NCI-H69 (cell line): ENCODE measurements at regions not wholly inside any gene's neighbourhood (a gene's known extent, or its start where the extent isn't known, plus 50 kb on each side); places are given as distances from the start of the nearest gene placed in this dataset.
"Not testable (repeated sequence)": the region's sequence is repeated elsewhere in the genome, so short reads cannot be mapped to it uniquely, and the experiment has no call there.

Experiments
- DNase-seq: peaks from one replicate; lab custom pipeline; 2025; lab: John Stamatoyannopoulos, UW

GRCh38 chr1:102529446-102529845, 532.7 kb upstream of the OLFM3 start:
- no peak for DNase-seq

DNA sequence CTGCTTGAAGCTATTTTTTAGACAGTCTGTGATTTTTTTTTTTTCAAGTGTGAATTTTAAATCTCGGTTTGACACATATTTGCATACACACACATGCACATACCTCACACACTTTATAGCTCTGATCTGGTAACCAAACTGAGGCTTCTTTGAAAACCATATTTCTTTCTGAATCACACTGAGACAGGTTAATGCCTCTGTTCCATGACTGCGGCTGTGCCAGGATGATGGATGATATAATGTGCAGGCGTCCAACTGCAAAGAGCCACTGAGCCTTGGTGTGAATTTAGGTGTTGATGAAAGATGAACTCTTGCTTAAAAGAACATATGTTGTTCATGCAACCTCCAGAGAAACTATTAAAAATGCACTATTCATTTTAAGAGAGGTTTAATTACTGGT, 504.0 kb upstream of the OLFM3 start:
- peak; percentile 79 for DNase-seq

- DNase-seq, result no peak
Measured at GRCh38 chr1:102498929-102499328, 502.2 kb upstream of the OLFM3 start.

GRCh38 chr1:102497810-102498209, 501.1 kb upstream of the OLFM3 start:
- DNase-seq, result peak; percentile 19

DNA sequence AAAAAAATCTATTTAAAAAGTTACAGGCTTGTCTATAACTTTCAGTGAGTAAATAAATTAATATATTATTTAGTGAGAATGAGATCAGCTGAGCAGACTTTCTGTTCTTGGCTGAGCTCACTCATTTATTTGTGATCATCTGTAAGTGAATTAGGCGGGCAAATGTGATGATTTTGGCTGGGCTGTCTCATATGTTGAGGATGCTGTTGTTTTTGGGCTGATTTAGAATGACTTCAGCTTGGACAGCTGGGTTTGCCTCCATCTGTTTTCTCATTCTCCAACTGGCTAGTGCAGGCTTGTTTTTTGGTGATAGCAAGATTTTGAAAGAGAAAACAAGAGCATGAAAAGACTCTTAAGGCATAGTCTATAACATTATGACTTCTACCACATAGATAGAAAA, 475.8 kb upstream of the OLFM3 start:
- DNase-seq, result no peak

DNA sequence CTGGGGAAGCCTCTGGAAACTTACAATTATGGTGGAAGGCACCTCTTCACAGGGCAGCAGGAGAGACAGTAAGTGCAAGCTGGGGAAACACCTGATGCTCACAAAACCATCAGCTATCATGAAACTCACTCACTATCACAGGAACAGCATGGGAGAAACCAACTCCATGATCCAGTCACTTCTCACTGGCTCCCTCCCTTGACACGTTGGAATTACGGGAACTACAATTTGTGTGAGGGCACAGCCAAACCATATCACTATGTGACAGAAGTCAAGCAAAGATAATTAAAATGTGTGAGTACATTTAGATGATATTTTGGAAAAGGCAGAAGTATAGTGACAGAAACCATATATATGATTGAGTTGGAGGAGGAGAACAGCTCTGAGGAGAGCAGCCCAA, 474.0 kb upstream of the OLFM3 start:
- no peak for DNase-seq

- no peak for DNase-seq
Measured at GRCh38 chr1:102466487-102466886, 469.8 kb upstream of the OLFM3 start.

DNA sequence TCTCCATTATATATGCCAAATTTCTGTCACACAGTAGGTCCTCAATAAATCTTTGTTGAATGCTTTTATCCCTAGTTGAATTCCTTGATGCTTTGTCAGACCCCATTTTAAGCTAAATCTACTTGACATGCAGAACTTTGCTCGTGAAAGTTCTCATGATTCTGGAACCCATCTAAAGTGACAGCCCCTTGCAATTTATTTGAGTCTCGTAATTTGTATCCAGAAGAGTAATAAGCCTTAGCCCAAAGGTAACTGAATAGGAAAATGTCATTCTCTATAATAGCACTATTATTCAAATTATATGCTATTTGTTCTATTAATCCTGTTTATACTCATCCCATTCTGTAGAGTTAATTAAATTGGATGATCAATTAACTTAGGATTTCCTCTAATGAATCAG, 466.6 kb upstream of the OLFM3 start:
- DNase-seq, result no peak

DNA sequence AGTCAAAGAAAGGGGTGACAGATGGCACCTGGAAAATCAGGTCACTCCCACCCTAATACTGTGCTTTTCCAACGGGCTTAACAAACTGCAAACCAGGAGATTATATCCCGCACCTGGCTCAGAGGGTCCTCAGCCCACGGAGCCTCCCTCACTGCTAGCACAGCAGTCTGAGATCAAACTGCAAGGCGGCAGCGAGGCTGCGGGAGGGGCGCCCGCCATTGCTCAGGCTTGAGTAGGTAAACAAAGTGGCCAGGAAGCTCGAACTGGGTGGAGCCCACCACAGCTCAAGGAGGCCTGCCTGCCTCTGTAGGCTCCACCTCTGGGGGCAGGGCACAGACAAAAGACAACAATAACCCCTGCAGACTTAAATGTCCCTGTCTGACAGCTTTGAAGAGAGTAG, 445.6 kb upstream of the OLFM3 start:
- DNase-seq, result not testable (repeated sequence)

DNA sequence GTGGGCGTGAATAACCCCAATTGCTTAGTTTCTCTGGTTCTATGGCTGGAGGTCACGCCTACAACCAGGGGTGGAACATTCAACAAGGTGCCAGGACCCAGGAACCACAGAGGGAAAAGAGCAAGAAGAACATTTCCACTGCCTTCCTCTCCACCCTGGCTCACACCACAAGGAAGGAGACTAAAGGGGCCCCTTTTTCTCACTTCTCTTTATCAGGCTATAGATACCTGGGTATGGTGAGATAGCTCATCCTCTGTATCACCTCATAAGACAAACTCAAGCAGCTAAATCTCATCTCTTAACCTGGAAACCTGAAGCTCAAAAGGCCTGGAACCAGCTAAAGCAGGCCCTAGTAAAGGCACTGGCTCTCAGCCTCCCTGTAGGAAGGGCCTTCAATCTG, 438.8 kb upstream of the OLFM3 start:
- no peak for DNase-seq

- DNase-seq, result peak; percentile 22
Measured at GRCh38 chr1:102434421-102434820, 437.7 kb upstream of the OLFM3 start.

- DNase-seq, result no peak
Measured at GRCh38 chr1:102431253-102431652, 434.5 kb upstream of the OLFM3 start.

DNA sequence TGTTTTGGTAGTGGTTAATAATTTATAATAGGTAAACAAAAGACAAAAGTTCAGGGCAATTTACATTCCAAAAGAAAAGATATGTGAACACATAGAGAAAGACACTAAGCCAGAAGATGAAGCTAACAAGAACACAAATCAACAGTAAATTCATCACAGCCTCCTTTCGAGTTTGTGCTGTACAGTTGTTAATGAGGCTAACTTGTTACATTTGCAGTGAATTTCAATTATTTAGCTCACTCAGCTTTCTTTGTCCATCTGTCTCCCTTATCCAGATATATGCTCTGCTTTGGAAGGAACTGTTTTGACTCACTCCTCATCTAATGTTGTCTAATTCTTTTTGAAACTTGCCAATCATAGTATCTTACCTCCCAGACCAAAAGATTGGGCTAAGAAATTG, 423.3 kb upstream of the OLFM3 start:
- no peak for DNase-seq
